AG09319 (cell line): ENCODE measurements at regions not wholly inside any gene's neighbourhood (a gene's known extent, or its start where the extent isn't known, plus 50 kb on each side); places are given as distances from the start of the nearest gene placed in this dataset.
"Not testable (repeated sequence)": the region's sequence is repeated elsewhere in the genome, so short reads cannot be mapped to it uniquely, and the experiment has no call there.

Experiments used
- DNase-seq: peaks from one replicate; pipeline ENCODE4 v3.0.0-alpha.2; 2010; ENCODE audit warnings: low read depth; ENCODE audit errors: extremely low read depth
- TF ChIP-seq, protein P1 (sequence below): IDR thresholded peaks from 2 replicates; pipeline ENCODE4 v1.5.1; 2011; ENCODE audit warnings: low read depth, mild to moderate bottlenecking, inconsistent platforms, low read length, moderate library complexity

DNA sequence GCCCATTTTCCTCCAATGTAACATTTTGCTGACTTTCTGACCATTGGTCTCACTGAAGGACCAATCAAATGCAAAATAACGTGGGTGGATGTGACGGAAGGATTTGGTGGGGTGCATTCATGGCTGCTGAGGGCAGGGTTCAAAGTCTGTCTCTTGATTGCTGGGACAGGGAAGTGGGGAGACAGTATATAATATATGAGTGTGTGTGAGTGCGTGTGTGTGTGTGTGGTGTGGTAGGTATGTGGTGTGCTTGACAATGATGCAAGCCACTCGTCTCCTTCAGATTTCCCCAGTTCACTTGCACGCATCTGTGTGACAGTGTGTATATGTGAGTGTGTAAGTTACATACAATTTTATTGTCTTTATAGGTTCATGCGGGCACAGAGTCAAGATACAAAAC, 477.3 kb downstream of the DIRAS2 start:
- no peak for DNase-seq
- TF ChIP-seq, protein P1, sequence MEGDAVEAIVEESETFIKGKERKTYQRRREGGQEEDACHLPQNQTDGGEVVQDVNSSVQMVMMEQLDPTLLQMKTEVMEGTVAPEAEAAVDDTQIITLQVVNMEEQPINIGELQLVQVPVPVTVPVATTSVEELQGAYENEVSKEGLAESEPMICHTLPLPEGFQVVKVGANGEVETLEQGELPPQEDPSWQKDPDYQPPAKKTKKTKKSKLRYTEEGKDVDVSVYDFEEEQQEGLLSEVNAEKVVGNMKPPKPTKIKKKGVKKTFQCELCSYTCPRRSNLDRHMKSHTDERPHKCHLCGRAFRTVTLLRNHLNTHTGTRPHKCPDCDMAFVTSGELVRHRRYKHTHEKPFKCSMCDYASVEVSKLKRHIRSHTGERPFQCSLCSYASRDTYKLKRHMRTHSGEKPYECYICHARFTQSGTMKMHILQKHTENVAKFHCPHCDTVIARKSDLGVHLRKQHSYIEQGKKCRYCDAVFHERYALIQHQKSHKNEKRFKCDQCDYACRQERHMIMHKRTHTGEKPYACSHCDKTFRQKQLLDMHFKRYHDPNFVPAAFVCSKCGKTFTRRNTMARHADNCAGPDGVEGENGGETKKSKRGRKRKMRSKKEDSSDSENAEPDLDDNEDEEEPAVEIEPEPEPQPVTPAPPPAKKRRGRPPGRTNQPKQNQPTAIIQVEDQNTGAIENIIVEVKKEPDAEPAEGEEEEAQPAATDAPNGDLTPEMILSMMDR, result no peak

DNA sequence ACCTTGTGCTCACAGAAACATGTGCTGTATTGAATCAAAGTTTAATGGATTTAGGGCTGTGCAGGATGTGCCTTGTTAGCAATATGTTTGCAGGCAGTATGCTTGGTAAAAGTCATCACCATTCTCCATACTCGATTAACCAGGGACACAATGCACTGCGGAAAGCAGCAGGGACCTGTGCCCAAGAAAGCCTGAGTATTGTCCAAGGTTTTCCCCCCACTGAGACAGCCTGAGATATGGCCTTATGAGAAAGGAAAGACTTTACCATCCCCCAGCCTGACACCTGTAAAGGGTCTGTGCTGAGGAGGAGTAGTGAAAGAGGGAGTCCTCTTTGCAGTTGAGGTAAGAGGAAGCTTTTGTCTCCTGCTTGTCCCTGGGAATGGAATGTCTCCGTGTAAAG, 476.2 kb downstream of the DIRAS2 start:
- not testable (repeated sequence) for DNase-seq

DNA sequence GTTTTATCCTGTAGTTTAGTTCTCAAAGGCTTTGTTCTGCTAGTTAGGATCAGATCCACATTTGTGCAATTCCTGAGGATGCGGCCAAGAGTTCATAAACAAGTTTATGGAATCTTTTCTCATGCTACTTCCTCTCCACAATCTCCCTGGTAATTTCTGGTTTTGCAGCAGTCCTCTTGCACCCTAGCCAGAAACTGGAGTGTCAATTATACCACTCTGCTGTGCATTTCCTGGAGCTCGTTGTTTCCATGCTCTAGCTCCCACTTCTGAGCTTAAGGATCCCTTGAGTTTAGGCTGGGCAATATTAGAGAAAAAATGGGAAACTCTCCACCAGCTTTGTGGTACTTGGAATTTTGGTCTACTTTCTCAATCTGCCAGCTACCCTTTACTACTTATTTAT, 474.7 kb downstream of the DIRAS2 start:
- no peak for DNase-seq
- TF ChIP-seq, protein P1, result no peak

DNA sequence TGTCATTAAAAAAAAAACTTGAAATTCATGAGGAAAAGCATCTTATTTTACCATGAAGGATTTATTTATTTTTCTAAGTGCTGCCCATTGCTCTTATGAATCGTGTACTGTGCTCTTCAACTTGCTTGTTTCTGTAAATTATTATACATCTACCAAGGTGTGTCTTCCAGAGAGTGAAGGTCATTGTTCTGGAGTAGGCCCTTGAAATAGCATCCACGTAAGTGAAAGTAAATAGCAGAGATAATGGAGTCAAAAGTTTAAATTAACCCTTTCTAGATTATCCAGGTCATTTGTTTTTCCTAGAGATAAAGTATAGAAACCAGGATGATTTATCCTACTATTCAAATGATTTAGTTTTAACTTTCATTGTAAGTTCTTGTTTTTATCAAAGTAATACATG, 473.1 kb downstream of the DIRAS2 start:
- TF ChIP-seq, protein P1, result no peak
- DNase-seq, result no peak

DNA sequence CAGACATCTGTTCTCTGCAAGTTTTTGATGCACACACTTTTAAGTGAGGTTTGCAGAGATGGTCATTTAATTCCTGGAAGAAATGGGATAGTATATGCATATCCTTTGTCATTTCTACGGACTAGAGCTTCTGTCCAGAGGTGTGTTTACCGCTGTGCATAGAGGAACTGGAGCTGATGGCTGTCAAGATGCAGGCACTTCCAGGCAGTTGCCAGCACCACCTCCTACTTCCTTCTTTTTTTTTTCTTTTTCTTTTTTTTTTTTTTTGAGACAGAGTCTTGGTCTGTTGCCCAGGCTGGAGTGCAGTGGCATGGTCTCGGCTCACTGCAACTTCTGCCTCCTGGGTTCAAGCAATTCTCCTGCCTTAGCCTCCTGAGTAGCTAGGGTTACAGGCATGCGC, 468.7 kb downstream of the DIRAS2 start:
- not testable (repeated sequence) for DNase-seq

DNA sequence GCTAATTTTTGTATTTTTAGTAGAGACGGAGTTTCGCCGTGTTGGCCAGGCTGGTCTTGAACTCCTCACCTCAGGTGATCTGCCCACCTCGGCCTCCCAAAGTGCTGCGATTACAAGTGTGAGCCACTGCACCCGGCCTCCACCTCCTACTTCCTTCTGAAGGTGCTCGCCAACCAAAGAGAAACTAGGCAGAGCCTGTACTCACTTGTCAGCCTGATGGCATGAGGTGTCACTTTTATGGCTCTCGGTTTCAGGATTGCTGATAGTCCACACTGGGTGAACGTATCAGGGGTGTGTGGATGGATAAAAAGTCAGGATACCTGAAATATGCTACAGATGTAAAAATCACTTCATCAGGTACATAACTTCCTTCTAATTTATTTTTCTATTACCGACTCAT, 468.3 kb downstream of the DIRAS2 start:
- not testable (repeated sequence) for DNase-seq

DNA sequence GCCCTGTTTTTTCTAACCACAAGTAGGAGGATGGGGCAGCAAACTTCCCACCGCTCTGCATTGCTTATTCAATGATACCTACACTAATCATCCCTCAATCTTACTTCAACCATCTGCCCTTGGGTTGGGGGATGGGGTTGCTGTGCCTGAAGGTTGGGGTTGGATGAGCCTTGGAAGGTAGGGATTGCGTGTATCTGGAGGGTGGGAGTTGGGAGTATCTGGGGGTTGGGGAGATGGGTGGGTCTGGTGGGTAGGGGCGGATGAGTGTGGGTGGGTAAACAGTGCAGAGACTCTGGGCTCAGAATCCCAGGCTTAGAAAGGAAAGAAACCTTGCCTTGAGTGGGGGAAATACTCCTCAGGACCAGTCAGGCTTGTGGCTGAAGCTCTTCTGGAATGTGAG, 467.4 kb downstream of the DIRAS2 start:
- TF ChIP-seq, protein P1, result no peak
- no peak for DNase-seq

DNA sequence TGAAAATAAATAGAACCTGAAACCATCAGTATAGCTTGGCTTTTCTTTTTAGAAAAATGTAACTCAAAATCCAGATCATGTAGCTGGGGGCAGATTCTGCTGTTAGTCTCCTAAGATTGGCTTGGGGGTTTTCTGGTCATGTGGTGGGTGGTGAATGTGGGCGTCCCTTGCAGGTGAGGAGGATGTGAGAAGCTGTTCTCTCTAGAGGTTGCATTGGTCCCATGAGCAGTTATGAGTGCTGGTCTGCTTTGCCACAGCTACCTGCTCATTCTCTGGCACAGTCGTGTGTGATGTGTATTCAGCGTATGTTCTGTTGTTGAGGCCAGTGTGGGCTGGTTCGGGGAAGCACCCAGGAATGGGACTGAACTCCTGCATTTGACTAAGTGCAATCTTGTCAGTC, 466.8 kb downstream of the DIRAS2 start:
- TF ChIP-seq, protein P1, result no peak
- no peak for DNase-seq

DNA sequence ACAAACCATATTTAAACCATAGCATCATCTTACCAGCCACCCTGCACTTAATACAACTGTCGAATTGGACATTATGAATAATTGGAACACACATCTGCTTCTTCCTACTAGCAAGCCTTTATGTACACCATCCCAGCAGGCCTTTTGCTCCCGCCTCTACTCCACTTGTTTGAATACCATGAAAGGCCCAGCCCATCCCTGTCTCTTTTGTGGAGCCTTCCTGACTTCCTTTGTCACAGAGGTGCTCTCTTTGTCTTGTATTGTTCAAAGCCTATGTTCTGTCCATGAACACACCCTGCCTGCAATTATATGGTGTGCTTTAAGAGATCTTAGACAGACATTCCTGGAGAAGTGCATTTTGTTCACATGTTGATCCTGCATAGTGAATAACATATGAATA, 465.7 kb downstream of the DIRAS2 start:
- DNase-seq, result no peak
- TF ChIP-seq, protein P1, result no peak
